NCI-H2107 (cell line): ENCODE measurements at regions not wholly inside any gene's neighbourhood (a gene's known extent, or its start where the extent isn't known, plus 50 kb on each side); places are given as distances from the start of the nearest gene placed in this dataset.

ENCODE experiments used
- DNase-seq: peaks from one replicate; lab custom pipeline; 2025; lab: John Stamatoyannopoulos, UW

DNA sequence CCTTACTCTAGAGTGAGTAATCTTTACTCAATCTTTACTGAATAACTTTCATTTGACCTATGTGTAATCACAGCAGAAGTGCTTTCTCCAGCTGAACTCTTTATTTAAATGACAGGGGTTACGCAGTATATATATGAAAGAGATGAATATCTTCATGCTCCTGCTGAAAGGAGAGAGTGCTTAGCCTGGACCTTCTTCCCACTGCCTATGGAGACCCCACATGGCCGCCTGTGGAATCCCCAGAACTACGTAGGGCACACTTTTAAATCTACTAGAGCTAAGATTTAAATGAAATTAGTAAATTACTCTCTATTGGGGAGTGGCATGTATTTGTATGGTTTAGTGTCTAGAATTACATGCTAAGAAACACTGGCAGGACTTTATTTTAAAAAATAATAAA lies 391.2 kb downstream of the ANKRD50 start:
- no peak for DNase-seq

DNA sequence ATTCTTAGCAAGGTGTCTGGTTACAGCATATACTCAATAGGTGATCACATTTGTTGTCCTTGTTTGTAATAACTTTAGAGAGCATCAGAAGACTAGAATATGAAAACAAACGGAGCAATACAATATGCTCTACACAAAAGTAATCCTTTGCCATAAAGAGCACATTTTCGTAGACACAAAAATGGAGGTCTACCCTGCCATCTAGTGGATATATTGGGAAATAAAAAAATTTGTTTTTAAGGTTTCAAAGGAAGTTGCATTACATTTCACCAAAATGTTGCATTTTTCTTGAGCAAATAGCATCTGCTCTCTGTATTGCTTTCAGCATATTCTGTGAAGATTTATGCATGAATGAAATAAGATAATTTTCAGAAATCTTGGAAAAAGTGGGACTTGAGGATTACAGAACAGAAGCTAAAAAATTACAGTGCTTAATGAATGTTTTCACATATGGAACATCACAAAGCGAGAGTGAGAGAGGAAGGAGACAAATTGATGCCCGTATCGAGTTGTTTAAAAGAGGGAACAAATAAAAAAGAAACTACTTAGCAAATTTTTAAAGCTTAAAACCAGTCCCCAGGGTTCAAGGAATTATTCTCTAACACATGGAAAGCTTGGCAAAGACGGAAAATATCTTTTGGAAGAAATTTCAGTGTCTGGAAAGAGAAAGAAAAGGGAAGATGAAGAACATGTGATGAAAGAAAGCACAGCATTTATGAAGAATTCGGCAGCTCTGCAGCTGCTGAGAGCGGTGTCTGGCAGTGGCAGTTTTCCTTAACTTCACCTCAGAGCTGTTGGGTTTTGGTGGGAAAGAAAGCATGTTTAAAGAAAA lies 390.1 kb downstream of the ANKRD50 start:
- no peak for DNase-seq

DNA sequence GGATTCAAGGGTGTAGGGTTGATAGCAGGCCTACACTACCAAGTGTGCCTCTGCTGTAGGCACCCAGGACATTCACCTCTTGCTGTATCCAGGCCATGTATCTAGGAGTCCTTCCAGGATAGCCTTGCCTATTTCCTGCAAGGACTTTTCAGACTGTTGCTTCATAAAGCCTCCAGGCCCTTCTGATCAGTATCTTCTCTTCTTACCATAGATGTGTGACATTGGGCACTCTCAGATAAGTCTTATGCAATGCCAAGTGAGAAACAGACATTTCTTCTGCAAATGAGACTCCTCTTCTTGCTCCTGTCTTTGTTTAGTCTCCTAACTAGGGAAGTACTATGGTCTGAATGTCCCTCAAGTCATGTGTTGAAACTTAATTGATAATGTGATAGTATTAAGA lies 386.8 kb downstream of the ANKRD50 start:
- no peak for DNase-seq

DNA sequence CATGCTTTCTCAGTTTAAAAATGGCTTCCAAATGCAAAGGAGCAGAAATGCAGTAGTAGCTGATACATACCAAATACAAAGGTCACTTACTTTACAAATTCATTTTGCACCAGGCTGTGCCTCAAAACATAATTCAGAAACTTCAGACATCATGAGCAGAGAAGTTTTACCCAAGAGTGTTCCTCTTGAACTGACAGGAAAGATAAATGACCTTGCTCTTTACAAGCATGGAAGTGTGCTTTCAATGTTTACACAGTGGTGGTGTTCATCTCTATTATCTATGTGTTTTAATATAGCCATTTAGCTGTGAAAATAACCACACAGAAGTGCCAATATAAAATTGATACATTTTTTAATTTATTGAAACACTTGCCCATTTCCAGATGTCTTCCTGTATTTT lies 383.4 kb downstream of the ANKRD50 start:
- no peak for DNase-seq

DNA sequence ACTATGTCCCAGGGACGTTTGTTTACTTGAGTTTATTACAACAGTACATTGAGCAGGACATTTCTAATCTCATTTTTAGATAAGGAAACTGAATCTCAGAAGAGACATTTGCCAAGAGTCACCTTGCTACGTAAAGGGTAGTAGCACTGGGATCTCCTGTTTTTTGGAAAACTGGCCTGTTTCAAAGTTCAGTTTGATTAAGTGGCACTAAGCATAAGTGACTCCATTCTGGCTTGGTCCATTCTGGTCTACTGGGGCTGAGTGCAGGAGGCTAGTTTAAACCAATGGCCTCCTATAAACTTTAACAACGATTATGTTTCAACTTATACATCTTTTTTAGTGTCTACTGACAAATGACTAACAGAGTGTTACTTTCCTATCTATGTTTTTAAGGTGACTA lies 382.5 kb downstream of the ANKRD50 start:
- no peak for DNase-seq

DNA sequence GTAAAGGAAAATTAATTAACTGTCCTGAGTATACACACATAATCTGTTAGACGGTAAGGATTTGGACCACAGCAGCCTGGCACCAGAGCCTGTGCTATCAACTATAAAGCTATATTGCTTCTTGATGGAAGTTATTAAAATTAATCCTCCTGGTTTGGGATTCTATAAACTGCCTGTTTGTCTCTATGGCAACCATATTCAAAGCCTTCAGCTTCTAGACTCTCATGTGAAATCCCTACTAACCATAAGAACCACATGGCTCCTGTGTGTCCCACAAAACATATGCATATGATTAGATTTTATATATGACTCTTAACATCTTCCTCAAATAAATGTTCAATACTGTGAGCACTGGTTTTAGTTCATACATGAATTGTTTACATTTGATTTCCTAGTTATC lies 380.8 kb downstream of the ANKRD50 start:
- no peak for DNase-seq

DNA sequence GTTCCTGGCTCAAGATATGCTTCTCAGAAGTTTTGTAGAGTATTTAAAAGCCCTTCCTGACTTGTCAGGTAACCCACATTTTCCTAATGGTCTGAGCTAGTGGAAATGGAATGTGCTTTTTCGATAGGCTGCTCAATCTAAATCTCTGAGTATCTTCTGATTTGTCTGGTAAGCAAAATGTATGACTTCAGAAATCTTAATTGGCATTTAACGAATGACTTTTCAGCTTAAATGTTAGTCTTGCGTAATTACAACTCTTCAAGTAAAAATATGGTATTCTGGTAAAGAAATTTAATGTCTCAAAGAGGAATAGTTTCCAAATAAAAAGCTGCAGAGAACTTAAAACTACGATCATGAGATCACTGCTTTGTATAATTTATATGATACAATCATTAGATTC lies 379.1 kb downstream of the ANKRD50 start:
- no peak for DNase-seq

DNA sequence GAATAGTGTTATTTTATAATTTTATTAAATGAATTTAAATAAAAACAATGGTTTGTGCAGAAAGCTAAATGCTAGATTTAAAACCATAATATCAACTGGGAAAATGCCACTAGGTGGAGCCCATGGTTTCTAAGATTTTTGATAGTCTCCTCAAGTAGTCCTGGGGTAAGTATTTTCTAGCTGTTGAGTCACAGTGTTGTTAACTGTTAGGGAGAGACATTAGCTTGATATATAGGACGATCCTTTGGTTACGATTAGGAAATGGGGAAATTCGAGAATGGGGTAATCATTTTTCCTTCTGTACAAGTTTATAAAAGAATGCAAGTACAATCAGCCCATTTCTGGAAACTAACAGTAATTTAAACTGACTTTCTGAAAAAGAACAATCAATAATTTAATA lies 378.4 kb downstream of the ANKRD50 start:
- DNase-seq = no peak

DNA sequence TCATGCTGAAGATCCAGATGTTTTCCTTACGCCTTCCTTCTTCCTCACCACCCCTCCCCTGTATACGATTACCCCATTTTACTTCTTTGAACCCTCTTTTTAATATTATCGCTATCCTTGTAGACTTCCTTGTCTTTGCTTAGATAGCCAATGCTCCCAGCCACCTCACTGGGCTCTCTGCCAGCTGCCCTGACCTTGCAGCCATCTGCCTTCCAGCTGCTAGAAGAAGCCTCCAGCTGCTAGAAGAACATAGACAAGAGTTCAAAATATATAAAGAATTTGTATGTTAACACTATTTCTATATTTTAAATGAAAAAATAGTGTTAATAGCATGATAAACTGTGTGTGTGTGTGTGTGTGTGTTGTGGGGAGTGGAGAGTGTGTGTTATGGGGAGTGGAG lies 374.7 kb downstream of the ANKRD50 start:
- DNase-seq = no peak

DNA sequence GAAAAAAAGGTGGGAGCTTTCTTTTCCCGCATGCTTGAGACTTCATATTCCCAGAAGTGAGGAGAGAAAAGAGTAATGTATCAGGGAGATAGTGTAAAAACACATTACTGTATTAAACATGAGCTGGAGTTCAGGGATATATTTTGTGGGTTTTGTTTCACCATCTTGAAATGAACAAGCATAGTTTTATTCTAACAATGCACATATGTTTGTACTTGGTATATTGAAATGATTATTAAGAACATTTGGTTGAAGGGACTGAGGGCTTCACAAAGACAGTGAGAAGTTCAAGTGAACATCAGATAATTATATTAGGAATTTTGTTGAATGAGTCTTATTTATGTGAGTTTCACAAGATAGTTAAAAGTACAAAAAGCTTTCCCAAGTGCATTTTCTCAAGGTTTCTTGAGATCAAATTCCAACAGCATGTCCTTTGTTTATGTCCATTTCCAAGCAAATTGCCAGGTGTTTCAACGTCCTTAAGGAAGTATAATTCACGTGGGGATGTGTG lies 368.8 kb downstream of the ANKRD50 start:
- no peak for DNase-seq

DNA sequence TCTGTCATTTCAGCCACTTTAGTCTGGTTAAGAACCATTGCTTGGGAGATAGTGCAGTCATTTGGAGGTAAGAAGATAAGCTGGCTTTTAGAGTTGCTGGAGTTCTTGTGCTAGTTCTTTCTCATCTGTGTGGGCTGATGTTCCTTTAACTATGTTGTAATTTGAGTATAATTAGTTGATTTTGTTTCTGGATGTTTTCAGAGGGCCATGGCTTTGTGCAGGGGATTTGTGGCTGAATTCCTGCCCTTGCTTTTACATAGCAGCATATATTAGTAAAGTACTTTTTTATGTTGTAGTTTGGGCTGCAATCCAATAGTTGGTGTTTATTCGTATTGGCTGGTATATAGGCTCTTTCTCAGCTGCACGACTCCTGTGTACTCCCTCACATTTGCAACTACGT lies 339.6 kb downstream of the ANKRD50 start:
- DNase-seq = no peak

DNA sequence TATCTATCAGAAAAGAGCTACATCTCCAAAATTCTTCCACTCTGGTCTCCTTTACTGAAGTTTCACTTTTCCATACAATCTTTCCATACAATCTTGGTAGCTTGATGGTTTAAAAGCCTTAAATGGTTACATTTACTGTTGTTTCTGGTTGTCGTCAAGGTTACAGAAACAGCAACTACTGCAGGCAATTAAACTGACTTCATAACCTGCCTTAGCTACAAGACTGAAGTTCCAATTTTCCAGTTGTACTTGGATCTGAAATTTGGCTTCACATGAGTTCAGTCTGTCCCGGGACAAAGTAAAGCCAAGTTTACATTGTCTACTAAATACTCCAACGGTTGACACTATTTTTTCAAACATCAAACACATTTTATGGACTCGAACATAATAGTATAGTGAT lies 326.4 kb downstream of the ANKRD50 start:
- no peak for DNase-seq

DNA sequence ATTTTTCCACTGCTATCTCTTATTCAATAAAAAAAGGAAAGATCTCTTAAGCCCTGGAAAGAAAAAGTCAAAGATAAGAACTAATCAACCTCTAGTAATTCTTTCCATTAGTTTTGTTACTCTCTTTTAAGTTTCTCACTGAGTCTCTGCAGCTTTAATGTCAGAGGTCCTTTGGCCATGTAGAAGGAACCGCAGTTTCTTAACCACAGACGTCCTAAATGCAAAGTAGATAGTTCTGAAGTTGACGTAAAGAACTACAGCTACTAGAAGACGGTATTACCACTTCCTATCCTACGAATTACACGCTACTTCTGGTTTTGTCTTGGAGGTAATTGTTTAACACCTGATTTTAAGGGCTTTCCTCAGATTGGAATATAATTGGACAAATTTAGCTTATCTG lies 325.9 kb downstream of the ANKRD50 start:
- DNase-seq = no peak

DNA sequence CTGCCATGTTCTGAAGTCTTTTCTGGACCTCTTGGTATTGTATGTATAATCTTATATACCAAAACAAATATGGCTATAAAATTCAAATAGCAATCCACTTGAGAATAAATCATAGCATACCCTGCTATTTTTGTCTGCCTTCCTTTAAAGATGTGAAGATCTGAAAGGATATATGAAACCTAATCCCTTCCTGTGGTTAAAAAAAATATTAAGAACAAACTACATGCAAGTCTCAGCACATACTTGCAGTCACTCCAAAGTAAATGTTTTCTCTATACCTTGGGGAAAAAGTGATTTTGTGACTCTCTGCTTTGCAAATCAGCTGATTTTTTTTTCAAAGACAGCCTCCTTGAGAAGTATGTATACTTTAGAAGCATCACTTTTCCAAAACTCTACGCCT lies 322.9 kb downstream of the ANKRD50 start:
- DNase-seq = no peak

DNA sequence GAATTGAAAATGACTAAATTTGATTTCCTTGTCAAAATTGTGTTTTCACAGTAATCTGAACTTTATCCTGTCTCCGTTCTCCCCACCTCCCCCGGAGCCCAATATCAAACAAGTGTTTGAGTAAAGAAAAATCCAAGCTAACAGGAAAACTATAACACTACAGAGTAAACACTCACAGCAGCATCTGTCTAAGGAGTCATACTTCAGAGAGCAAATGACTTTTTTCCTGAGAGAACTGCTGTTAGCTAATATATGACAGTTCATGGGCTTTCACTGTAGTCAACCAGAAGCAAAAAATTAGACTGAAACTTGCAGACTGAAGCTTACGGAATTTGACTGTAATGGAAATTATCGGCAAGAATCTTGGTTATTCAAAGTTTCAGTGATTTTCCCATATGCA lies 321.7 kb downstream of the ANKRD50 start:
- DNase-seq = no peak

DNA sequence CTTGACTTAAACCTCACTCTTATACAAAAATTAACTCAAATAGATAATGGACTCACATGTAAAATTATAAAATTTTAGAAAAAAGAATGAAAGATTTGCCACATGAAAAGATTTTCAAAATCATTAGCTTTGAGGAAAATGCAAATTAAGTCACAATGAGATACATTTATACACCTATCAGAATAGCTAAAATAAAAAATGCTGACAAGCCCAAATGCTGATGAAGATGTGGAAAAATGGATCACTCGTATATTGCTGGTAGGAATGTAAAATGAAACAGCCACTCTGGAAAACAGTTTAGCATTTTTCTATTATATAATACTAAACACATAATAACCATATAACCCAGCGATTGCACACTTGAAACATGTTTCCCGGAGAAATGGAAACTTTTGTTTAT lies 316.2 kb downstream of the ANKRD50 start:
- no peak for DNase-seq

DNA sequence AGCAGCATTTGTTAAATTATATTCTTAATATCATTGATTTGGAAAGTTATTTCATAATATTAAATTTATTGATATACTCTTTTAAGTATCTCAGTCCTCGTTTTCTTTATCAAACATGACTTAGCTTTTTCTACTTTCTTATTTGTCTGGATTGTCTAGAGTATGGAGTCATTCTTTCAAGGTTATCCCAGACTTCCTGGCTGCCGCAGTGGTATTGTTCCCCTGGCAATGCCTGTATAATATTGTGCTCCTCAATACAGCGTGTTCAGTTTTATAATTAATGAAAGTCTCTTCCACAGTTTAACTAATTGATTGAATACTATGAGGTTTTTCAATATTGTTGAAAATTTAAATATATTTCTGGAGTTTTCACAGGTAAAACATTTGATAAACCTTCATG lies 310.9 kb downstream of the ANKRD50 start:
- DNase-seq = no peak

DNA sequence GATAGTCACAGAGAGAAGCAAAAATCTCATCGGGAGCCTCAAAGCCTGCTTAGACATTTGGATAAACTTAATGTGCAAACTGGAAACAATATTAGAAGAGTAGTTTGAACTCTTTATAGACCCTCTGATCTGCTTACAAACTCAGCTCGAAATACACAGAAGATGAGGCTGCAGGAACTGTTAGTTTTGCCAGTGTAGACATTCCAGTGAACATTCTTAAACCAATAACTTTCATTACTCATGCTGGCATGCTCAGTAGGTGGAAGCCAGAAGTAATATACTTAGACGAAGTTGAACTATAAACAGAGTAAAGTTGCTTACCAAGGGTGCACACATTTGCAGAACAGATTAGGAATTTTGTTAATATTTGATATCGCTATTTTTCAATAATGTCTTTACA lies 303.5 kb downstream of the ANKRD50 start:
- DNase-seq = no peak

DNA sequence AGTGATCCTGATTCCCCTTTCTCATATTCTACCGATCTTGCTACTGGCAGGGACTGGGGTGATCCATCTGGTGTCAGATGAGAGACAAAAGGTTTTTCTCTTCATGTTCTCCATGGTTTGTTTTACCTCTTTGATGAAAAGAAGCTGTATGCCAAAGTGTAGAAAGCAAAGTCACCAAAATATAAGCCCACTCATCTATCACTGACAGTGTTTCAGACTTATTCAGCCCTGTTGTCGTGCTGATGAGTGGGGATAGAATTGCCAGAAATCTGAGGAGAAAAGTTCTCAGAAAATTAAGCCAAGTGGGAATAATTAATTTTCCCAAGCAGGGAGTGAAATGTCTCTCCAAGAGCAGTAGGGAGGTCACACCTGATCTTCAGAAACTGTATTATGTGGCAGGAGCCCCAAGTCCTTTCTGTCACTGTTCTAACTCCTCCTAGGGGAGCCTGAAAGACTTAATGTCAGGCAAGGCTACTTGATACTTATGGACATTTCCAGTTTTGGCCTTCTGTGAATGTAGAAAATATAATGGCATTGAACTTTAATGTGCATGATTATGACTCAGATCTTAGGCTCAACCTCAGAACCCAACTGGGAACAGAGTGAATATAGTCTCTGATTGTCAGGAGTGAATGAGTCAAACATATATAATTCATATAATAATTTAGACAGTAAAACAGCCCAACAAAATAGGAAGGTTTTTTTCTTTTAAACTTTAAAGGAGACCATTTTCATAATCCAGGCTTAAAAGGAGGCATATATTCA lies 298.1 kb downstream of the ANKRD50 start:
- no peak for DNase-seq

DNA sequence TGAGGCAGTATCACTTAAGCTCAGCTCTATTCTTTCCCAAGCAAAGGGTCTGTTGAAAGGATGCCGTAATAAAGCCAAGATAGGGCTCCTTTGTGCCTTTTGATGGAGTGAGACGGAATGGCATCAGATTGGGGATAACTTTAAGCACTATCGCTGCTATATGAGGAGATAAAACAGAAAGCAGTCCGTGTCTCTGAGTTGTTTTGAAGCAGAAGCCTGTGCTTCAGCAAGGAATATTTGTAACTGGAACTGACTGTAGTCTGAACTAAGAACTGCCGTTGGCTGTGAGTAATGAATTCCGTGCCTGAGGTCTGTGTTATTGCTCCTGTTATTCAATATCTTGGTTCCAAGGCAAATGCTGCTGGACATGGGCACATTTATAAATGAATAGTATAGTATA lies 297.4 kb downstream of the ANKRD50 start:
- DNase-seq = no peak

DNA sequence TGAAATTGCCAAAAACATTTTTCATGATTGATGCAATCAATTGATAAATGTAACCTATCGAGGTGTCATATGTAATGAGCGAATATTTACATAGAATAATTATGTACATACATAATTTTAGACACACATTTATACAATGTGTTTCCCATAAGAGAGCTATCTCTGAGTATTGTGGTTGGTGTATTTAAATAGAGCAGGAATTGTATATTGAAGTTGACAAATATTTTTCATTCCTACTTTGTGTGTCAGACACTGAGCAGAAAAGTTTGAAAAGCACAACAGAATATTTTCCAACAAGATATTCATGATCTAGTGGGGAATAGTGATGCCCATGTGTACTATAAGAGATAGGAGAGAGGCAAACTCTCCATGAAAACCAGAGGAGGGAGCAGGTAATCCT lies 295.2 kb downstream of the ANKRD50 start:
- DNase-seq = no peak

DNA sequence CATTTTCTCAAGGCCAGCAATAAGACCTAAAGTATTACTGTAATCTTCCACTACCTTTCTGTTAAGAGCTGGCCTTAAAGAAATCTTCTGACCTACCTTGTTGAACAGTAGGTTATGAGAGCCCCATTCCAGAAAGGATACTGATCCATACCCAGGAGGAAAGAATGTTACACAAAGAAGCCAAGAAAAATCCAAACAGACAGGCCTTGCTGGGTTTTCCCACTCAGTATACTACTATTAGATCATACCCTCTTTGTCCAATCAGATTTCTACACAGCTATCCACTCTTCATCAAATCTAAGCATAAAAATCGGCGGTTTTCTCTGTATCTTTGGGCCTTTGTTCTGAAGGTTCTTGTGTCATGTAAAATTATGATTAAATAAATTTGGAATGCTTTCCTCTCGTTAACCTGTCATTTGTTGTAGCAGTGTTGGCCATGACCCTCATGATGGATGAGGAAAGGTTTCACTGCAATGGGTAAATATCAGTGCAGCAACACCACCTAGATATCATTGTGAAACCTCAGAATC lies 292.3 kb downstream of the ANKRD50 start:
- no peak for DNase-seq

DNA sequence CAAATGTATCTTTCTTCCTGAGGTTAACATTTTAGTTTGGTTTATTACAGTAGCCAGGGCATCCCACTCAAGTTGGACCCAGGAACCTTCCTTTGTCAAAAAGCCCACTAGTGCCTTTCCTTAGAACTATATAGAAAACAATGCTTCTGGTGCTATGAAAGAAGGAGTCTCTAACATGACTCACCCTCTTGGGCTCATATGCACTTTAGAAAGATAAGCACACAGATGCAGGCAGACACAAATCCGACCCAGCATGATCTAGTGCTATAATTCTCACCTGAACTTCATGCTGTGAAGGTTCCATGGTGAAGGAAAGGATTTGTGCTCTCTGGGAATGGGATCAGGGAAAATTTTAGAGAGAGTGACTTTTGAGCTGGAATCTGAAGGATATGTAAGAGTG lies 289.4 kb downstream of the ANKRD50 start:
- no peak for DNase-seq
